ENCODE measurements at regions not wholly inside any gene's neighbourhood (a gene's known extent, or its start where the extent isn't known, plus 50 kb on each side); places are given as distances from the start of the nearest gene placed in this dataset.

DNA sequence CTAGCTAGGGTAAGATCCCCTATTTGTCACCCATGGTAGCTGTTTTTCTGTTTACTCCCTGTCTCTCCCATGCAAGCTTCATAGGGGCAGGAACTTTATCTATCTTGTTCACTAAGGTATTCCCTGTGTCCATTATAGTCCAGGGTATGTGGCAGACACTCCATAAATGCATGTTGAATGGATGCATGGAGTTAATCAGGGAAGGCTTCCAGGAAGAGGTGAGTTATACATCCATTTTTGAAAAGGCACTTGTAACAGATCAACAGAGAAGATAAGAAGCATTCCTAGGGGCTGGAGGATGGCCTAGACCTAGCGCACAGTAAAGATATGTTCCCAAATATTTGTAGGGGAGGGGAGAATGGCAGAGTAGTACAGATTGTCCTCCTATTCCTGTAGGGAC lies 130.3 kb downstream of the BUD13 start:
- DNase-seq, result no peak

DNA sequence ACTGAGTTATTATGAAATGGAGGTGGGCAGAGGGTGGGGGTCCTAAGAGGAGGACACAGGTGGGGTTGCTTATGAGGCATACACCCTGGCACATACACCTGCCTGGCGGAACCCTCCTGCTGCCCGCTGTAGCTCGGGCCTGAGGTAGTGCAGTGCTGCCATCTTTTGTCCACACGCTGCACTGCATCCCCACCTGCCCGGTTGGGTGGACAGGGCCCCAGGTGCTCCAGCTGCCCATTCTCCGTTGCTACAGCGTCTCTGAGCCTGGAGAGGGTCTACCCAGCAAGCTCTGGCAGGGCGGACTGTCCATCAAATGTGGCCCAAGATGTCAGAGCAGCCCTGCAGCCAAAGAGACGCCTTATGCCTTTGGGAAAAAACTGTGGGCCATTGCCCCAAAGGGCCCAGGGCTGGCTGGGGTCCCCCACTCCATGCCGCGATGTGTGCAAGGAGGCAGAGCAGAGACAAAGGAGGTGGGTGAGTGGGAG lies 131.2 kb downstream of the BUD13 start:
- peak; percentile 18 for DNase-seq

DNA sequence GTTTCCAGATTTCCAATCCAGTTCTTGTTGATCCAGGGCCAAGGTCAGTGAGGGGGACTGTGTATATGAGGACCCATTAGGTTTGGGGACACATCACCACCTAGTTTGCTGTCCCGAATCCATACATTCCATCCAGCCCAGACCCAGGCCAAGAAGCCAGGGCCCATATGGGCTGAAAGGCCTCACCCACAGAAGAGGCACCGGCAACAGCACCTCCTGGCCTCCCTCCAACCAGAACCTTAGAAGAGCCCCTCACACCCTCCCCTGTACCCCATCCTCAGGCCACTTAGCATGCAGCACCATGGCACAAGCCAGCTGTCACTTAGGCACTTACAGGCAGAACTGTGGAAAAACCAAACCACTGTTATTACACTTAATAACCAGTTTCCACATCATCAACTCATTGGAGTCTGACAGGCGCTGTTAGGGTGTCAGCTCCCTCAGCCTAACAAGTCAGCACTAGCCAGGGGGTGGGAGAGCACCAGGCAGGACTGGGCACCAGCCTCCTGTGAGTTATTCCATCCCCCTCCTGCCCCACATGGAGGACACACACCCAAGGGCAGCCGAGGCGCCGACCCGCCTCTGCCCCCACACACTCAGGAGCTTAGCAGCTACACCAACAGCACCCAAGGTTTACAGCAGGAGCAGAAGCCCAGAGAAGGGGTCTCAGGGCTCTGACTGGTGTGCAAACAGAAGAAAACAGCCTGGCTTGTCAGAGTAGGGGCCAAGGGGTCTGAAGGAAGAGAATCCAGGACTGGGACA lies 132.0 kb downstream of the BUD13 start:
- no peak for DNase-seq

DNA sequence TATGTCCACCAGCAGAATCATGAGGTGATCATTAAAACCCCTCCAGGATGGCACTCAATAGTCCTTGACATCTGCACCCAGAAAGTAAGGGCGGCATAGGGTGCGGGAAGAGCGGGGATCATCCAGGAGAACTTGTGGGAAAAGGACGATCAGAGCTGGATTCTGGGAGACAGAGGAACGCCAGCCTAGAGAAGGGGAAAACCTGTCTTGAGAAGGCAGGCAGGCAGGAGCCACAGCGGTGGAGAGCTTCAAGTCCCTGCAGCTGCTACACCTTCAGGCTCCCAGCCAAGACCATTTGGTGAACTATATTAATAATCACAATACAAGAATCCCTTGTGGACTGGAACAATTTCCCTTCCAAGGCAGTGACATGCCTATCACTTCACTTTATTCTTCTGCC lies 134.3 kb downstream of the BUD13 start:
- DNase-seq, result no peak

DNA sequence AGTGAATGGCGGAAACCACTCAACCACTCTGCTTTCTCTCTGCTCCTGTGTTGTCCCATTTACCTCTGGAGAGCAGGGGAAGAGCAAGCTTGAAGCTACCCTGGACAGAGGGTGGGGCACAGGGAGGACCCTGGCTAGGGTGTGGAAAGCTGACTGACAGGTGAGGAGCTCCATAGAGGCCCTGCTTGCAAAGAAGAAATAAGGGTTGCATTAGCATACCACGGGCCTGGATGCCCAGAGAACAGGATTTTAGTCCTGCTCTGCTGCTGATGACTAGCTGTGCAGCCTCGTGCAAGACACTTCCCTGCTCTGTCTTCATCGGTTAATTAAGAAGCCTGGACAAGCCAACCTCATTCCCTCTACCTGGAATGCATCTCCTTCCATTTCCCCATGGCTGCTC lies 135.0 kb downstream of the BUD13 start:
- no peak for DNase-seq

DNA sequence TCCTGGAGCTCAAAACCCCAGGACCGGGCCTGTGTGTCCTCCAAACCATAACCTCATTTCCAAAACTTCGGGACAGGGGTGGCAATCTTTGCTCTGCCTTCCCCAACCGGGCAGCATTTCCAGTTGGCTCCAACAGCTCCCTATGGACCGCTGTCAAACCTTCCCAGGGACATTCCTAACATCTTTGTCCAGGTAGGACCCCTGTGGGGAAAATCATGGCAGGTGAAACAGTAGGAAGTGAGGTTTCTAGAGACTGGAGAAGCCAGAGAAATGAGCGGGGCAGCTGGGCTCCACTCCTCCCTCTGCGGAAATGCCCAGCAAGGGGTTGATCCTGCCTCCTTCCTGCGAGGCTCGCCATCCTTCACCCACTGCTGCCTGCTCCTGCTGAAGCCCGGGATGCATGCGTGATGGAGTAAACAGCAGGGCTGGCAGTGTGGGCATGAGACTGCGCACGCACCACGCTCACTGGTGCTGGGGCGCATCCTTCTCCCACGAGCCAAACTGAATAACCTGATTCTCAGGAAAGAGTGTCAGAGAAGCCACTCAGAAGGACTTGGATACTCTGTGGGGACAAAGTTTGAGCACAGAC lies 136.4 kb downstream of the BUD13 start:
- DNase-seq, result no peak

DNA sequence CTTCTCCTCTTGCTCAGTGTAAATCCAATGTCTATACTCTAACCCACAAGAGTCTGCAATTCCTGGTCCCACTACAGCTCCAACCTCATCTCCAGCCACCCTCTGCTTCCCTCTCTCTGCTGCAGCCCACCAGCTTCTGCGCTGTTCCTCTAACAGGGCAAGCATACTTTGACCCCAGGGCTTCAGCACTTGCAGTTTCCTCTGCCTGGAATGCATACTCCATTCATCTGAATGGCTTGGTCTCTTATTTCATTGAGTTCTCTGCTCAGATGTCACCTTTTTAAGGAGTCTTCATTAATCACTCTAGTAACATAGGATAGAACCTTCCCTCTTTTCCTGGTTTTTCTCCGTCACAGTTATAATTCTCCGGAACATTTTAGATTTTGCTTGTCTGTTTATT lies 141.6 kb downstream of the BUD13 start:
- DNase-seq, result no peak

DNA sequence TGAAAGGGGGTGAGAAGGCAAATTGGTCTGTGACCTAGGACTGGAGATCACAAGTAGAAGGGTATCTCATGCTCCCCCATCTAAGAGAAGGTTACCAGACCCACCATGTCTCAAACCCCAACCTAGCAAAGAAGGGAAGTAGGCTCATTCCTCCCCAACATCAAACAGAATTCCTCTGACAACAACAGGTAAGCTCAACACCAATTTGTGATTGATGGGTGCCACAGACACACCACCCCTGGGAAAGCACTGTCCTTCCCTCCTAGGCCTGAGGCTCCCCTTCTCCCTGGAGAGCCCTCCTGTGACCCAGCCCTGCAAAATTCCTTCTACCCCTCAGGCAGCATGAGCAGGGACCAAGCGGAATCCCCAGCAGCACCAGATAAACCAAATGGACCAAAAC lies 154.3 kb downstream of the BUD13 start:
- no peak for DNase-seq

DNA sequence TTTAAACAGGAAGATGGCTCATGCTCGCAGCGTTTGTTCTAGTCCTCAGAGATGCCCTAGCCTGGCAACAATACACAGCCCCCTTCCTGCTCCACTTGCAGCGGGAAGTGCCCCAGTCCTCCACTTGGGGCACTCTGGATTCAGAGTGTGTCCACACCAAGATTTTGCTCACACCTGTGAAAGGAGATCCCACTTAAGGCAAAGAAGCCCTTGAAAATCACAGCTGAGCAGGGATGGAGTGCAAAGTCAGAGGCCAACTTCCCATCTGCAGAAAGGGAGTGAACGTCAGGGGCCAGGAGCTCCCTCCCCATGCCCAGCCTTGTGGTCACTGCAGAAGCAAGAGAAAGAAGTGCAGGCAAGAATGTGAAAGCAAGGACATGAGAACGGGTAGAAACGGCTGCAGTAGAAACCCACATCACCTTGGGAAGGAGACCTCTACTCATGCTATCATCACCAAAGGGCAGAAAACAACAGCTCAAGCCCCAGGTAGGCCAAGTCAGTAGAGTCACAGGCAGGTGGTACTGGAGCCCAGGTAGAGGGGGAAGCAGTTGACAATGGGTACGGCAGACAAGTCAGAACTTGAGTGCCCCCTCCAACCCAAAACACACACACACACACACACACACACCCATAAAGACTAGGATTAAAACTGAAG lies 157.4 kb downstream of the BUD13 start:
- no peak for DNase-seq

DNA sequence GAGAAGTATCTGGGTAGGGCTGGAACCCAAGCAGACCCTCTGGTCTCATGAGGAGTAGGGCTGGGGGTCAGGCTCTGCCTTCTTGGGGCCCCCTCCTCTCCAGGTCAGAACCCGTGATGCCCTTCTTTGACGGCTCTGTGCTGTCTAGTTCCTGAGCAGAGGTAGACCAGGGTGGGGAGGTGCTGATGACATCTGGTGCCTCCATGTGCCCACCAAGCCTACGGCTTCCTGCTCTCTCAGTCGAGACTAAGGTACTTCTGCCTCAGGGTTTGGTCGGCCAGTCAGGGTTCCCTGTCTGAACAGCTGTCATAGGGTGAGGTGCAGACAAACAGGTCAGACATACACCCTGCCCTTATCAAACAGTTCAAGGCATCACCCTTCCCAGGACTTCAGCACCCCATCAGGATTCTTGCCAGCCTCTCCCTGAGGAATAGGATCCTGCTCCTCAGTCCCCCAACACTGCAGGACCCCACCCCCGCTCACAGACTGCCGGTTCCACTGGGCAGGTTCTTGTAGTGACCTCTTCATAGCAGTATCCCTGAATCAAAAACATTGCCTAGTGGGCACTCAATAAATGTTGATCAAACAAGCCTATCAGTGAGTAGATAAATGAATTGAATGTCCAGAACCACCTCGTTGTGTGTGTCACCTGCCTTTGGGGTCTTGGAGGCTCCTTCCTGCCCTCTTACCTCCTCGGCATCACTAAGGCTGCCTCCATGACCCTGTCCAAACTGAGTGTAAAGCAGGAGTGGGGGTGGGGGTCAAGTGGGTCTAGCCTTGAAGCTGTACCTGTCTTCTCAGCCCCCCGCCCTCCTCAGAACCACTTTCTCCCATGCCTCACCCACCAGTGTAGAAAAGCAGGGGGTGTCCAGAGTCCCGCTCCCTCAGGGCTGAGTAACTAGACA lies 158.2 kb downstream of the BUD13 start:
- DNase-seq, result no peak

DNA sequence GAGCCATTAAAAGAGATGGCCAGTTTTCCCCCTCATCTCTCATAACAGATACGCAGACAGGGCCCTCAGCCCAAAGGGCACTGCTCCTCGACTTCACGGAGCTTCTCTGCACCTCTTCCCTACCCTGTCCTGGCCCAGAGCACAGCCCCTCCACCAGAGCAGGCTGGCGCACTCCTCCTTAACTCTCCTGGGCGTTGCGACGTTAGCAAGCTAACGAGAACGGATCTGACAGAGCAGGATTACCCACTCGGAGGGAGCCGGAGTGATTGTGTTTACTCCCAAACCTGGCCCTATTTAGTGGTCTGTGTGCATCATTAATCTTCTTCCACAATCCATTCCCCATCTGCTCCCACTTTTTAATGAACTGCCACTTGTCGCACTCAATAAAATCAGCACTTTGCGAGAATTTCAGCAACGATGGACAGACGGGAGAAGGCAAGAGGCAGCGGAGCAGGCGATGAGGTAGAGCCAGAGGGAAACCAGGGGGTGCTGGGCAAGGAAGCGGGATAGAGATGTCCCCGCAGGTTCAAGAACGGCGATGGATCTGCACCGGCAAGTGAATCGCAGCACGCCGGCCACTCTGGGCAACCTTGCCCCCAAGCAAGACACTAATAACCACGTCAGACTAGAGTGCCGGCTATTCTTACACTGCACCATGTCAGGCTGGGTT lies 159.4 kb downstream of the BUD13 start:
- no peak for DNase-seq

DNA sequence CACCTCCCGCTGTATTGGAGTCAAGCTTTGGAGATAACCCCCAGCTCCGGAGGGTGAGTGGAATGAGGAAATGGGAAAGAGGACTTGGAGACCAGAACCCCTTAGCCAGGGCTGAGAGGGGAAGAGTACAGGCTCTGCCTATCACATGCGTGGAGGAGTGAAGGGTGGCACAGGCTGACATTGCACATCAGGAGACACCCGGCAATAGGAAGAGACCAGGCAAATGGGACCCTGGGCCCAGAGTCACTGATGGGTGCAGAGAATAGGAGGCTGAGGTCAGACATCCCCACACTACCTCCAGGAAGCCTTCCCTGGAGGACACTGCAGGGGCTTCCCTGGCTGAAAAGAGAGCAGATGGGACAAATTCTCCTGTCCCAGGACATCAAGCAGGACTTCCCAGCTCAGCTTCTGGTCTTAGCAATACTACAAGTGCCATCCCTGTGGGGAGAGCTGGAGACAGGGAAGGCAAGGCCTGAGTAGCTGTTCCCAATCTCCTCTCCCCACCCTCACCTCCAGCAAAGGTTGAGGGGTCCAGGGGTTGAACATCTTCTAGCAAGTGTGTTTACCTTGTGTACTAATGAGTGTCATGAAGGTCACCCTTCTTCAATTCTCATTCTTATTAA lies 160.7 kb downstream of the BUD13 start:
- DNase-seq, result no peak

DNA sequence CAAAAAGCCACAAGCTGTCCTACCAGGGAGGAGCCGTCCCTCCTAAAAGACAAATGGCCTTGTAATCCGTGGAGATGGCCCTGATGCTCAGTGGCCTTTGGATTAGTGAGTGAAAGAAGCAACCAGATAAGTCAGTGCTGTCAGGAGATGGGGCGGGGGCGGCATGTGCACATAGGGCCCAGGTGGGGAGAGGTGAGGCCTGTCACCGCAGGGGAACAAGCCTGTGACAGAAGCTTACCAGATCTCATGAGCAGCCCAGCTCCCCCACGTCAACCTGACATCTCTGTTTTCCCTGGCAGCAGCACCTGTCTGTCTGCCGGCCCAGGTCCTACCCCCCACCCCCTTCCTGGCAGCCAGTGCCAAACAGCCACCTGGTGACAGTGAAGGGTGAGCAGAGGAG lies 162.6 kb downstream of the BUD13 start:
- no peak for DNase-seq

DNA sequence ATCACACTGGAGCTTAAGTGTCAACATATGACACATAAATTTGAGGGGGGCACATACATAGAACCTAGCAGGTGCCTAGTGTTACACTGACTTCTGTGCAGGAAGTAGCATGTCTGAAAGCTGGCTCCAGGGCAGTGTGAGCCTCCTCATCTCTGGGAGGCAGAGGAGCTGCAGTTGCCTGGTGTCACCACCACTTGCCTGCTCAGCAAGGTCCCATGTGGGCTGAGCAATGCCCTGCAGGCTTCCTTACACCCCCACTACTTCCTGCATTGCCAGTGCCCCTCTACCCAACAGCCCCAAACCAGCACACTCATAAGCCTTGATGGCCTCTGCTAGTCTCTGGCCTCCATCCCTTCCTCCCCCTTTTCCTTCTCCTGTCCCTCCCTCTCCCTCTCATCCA lies 165.8 kb downstream of the BUD13 start:
- DNase-seq, result no peak

DNA sequence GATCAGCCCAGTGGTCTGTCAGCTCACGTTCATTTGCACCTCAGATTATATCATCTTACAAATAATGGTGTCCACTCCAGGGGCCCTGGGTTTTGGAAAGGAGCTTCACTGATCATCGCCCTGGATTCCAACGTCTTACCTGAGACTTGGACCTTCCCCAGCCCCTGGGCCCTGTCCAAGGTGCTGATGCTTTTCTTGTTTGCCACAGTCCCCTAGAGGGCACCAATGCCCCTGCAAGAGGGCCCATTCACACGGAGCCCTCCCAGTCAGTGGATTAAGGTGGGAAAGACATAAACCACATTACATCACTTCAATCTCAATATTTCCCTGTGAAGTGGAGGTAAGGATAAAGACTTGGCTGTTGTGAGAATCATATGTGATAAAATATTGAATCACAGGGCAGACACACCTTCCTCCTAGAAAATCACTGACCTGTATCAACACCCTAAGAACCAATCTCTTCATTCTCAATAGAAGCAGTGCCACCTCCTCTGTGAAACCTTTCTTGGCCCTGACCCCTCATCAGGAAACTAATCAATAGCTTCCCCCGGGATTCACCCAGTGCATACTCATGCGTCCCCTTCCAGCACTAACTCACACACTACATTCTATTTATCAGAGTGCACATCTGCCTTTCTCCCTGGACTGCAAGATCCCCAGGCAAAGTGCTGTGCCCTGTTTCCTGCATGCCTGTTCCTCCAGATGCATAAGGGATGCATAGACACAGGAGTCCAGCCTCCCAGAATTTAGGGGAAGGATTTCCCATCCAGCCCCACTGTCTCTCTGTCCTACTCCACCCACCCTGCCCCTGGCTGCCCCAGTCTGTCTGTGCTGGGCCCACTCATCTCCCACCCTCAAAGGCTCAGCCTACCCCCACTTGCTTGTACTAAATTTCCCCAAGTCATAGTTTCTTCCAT lies 167.0 kb downstream of the BUD13 start:
- peak; percentile 18 for DNase-seq

DNA sequence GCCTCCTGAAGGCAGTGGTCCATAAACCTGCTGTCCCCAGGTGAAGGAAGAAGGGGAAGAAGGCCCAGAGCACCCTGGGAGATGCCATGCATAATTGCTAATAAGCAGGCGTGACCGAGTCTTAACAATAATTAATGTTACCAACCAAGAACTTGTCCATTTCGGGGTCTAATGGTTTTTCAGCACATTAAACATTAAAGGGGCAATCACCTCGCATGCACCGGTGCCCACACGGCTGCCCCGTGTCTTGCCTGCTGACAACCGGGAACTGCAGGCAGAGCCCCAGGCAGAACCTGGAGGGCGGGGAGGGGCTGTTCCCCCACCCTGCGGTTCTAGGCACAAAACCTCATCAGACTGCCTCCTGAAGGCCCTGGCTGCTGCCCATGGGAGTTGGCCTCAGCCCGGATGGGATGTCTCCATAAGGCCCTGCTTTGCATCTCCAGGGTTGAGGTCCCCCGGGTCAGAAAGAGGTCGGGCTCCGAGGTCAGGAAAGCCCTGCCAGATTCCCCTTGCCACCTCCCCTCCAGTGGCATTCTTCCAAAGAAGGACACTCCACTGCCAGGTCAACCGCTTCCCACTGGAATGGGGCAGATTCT lies 169.0 kb downstream of the BUD13 start:
- DNase-seq, result no peak

DNA sequence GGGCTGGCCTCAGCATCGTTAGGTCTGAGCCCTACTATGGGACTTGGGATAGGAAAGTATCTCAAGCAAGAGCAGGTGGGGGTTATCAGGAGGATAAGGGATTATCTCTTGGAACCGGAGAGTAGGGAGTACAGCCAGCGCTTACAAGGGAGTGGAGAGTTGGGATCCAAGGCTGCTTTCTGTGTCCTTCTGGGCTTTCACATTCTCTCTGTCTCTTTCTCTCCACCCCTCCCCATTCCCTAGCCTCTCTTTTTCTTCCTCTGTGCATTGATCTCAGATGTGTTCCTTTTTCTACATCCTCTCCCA lies 170.2 kb downstream of the BUD13 start:
- no peak for DNase-seq

DNA sequence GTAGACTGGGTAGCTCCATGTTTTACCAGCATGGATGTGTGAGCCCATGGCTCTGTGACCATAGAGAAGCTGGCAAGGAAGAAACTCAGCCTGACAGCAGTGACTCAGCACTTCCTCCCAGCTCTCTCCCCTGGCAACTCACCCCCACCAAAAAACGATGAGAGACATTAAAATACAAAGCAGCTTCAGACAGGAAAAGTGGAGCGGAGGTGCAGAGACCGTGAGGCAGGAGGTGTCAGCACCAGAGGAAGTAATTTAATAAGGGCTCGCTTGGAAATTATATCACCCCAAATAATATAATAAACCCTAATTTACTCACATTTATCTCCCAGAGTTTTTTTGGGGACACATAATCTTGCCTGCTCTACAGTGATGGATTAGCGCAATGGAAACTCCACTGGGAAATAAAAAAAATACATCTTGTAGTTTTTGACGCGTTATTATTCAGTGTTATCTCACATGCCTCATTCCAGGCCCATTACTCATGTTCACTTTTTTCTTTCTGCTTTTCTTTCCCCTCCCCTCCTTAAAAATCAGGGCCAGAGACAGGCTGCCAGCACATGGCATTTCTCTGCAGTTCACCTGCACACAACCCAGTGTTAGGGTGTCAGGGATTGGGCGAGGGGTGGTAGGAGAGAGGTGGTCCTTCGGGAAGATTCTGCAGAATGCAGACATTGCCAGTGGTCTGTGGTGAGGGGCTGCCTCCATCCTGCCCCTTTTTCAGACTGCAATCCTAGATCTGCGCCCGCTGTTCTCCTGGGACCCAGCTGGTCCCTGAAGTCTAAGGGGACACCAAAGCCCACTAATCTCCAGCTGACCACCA lies 170.8 kb downstream of the BUD13 start:
- DNase-seq, result no peak

DNA sequence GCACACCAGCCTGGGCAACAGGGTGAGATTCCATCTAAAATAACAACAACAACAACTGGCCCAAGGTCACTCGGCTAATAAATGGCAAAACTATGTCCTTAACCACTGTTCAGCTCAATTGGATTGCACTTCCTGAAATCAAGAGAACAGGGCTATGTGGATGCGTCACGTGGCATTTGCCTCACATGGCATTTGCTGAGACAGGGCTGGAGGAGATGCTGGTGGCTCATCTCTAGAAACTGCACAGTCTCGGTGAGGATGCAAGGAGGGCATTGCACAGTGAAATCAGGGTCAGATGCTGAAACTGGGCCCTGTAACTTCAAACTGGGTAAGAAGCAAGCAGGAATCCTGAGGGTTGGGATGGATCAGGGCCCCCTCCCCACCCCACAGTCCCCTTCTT lies 171.9 kb downstream of the BUD13 start:
- DNase-seq, result no peak

DNA sequence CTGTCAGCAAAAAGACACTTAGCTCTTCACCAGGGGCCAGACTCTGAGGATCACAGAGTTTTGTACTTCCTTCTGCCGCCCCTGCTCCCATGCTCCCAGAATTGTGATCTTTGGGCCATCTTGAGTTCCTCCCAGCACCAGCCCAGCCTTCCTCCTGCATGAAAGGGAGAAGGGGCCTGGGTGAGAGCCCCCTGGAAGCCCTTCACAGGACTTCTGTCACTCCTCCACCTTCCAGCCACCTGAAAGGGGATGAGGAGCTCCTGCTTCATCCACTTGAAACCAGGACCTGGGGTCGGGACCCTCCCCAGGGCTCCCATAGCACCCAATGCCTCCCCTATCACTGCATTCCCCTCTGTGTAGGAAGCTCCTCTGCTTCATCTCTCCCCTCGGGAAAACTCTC lies 174.2 kb downstream of the BUD13 start:
- no peak for DNase-seq

Measured in EL (cell line).